Brain microvascular endothelial cell (primary cell): ENCODE measurements at regions not wholly inside any gene's neighbourhood (a gene's known extent, or its start where the extent isn't known, plus 50 kb on each side); places are given as distances from the start of the nearest gene placed in this dataset.
A peak's percentile ranks its signal among the peaks of the same experiment; 100 is the strongest.
"Not testable (repeated sequence)": the region's sequence is repeated elsewhere in the genome, so short reads cannot be mapped to it uniquely, and the experiment has no call there.

Experiments used
- DNase-seq: peaks from one replicate; pipeline ENCODE4 v3.0.0-alpha.2; 2020
- H3K27ac ChIP-seq: fragments of 250-450 bp; sonication (Bioruptor Pico); 2 replicates; pipeline ENCODE4 v1.5.1; 2020; ENCODE audit warnings: mild to moderate bottlenecking, moderate library complexity
- H3K27me3 ChIP-seq: fragments of 250-450 bp; sonication (Bioruptor Pico); replicated peaks from 2 replicates; pipeline ENCODE4 v1.5.1; 2020; ENCODE audit warnings: mild to moderate bottlenecking
- H3K36me3 ChIP-seq: fragments of 250-450 bp; sonication (Bioruptor Pico); replicated peaks from 2 replicates; pipeline ENCODE4 v1.5.1; 2020; ENCODE audit warnings: mild to moderate bottlenecking
- H3K4me3 ChIP-seq: 2 replicates; pipeline ENCODE4 v1.5.1; 2011; ENCODE audit warnings: low read depth, mild to moderate bottlenecking, control low read depth, low read length, moderate library complexity
- CTCF ChIP-seq: IDR thresholded peaks from 2 replicates; pipeline ENCODE4 v1.5.1; 2011; ENCODE audit warnings: low read depth, mild to moderate bottlenecking, moderate library complexity, low read length, control low read depth, inconsistent platforms; ENCODE audit errors: missing control alignments
- in situ Hi-C: cut with HindIII; loops from 2 replicates; pipeline ENCODE4 v1.10.0; 2017; ENCODE audit warnings: low sequenced_read_pairs, low pct_ligation_motif_present

GRCh38 chr17:64718816-64719215, 56.7 kb upstream of the SMURF2 start:
- DNase-seq, H3K4me3 ChIP-seq, H3K27ac ChIP-seq, H3K27me3 ChIP-seq, in situ Hi-C loops, H3K36me3 ChIP-seq: not testable (repeated sequence)

GRCh38 chr17:64718058-64718457, 56.0 kb upstream of the SMURF2 start:
- H3K36me3 ChIP-seq, result no peaks in the 10 kb centered on the region
- H3K27ac ChIP-seq, result no peak overlapping the region
- no peak overlapping the region for H3K4me3 ChIP-seq
- in situ Hi-C loops, result no loop called here
- TF ChIP-seq CTCF, result no peak
- DNase-seq, result no peak
- no peaks in the 10 kb centered on the region for H3K27me3 ChIP-seq

- H3K27me3 ChIP-seq, in situ Hi-C loops, H3K4me3 ChIP-seq, H3K27ac ChIP-seq, DNase-seq, H3K36me3 ChIP-seq: not testable (repeated sequence)
These were observed 54.4 kb upstream of the SMURF2 start for GRCh38 chr17:64716496-64716895.

- H3K36me3 ChIP-seq, in situ Hi-C loops, H3K27ac ChIP-seq, H3K4me3 ChIP-seq, DNase-seq, H3K27me3 ChIP-seq: not testable (repeated sequence)
These were observed 51.7 kb upstream of the SMURF2 start for GRCh38 chr17:64713786-64714185.

GRCh38 chr17:64712557-64713351, 50.6 kb upstream of the SMURF2 start:
- DNase-seq, in situ Hi-C loops, H3K36me3 ChIP-seq, H3K27me3 ChIP-seq, H3K4me3 ChIP-seq: not testable (repeated sequence)
- peak; percentile 45 for TF ChIP-seq CTCF
- H3K27ac ChIP-seq, result peak overlapping the region; percentile 31
